OCI-LY1 (cell line): ENCODE measurements at regions not wholly inside any gene's neighbourhood (a gene's known extent, or its start where the extent isn't known, plus 50 kb on each side); places are given as distances from the start of the nearest gene placed in this dataset.

Experiments
- CTCF ChIP-seq: fragments of 200-600 bp; sonication (generic), shearing (Covaris generic); IDR thresholded peaks from 2 replicates; pipeline ENCODE4 v1.5.1; 2017; ENCODE audit warnings: mild to moderate bottlenecking, antibody characterized with exemption, low read length, moderate library complexity, mixed read lengths
- EZH2 ChIP-seq: fragments of 200-600 bp; sonication (generic), shearing (Covaris generic); IDR thresholded peaks from 2 replicates; pipeline ENCODE4 v1.8.0; 2017; ENCODE audit warnings: borderline replicate concordance, mixed run types, mild to moderate bottlenecking, antibody characterized with exemption, low read length, moderate library complexity, mixed read lengths

DNA sequence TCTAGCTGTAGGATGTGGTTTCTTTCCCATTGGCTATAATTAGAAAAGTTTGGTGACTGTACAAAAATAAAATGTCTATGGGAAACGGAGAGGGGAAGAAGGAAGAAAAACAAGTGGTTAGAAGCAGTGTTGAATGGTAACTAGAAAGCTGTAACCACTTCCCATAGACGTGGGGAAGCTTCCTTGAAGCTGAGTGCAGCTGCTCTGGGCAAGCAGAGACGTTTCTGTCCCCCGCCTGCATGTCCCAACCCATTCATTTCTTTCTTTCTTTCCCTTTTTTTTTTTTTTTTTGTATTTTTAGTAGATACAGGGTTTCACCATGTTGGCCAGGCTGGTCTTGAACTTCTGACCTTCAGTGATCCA is 367.8 kb upstream of the HS6ST1 start:
- no peak for TF ChIP-seq CTCF
- no peak for TF ChIP-seq EZH2
